Fibroblast of skin of scalp (primary cell): ENCODE measurements at regions not wholly inside any gene's neighbourhood (a gene's known extent, or its start where the extent isn't known, plus 50 kb on each side); places are given as distances from the start of the nearest gene placed in this dataset.

Experiments used
- DNase-seq: peaks from one replicate; pipeline ENCODE4 v3.0.0-alpha.2; 2013

- DNase-seq = no peak
These were observed 51.7 kb upstream of the ITPRID2 start for GRCh38 chr2:181839811-181840210.

DNA sequence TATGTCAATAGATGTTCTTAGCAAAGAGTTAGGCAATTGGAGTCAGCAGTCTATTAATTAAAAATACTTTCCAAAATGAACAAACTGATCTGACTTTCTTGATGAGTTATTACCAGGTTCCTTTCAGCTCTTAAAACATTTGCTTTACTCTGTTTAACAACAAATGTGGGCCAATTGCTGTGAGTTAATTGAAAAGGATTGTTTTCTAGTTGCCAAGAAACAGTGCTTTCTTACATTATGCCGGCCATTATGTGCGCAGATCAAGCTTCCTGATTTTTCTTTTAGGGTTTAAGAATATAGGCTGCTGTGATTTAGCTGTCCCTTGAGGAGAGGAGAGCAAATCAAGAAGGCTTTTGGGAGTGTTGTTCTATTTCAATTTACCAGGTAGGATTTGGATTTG, 50.5 kb upstream of the ITPRID2 start:
- DNase-seq = no peak
